ENCODE measurements at regions not wholly inside any gene's neighbourhood (a gene's known extent, or its start where the extent isn't known, plus 50 kb on each side); places are given as distances from the start of the nearest gene placed in this dataset.

DNA sequence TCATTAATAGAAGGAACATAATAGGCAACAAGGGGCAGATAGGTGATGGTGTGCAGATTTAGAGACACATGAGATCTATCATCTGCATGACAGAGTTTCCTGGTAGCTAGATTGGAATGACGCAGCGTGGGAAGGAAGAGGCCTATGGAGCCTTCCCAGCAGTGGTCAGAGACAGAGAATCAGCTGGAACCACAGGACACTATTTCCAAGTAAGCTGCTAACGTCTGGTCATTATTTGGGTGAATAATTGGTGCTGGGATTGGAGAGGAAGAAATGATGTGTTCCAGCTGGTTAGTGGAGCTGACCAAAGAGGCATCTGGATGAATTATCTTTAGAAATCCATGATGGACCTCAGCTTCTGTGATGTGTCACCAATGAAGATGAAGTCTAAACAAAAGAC, 91.2 kb upstream of the PRR16 start (continued):
- TF ChIP-seq, protein P1, sequence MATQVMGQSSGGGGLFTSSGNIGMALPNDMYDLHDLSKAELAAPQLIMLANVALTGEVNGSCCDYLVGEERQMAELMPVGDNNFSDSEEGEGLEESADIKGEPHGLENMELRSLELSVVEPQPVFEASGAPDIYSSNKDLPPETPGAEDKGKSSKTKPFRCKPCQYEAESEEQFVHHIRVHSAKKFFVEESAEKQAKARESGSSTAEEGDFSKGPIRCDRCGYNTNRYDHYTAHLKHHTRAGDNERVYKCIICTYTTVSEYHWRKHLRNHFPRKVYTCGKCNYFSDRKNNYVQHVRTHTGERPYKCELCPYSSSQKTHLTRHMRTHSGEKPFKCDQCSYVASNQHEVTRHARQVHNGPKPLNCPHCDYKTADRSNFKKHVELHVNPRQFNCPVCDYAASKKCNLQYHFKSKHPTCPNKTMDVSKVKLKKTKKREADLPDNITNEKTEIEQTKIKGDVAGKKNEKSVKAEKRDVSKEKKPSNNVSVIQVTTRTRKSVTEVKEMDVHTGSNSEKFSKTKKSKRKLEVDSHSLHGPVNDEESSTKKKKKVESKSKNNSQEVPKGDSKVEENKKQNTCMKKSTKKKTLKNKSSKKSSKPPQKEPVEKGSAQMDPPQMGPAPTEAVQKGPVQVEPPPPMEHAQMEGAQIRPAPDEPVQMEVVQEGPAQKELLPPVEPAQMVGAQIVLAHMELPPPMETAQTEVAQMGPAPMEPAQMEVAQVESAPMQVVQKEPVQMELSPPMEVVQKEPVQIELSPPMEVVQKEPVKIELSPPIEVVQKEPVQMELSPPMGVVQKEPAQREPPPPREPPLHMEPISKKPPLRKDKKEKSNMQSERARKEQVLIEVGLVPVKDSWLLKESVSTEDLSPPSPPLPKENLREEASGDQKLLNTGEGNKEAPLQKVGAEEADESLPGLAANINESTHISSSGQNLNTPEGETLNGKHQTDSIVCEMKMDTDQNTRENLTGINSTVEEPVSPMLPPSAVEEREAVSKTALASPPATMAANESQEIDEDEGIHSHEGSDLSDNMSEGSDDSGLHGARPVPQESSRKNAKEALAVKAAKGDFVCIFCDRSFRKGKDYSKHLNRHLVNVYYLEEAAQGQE (IDR thresholded peaks at IDR 0.05; ENCODE audit: low read depth, low read length) = no peak
- no peak for TF ChIP-seq EZH2phosphoT487 (IDR thresholded peaks at IDR 0.05; ENCODE audit: borderline replicate concordance, low read depth)
- TF ChIP-seq MXI1 (IDR thresholded peaks at IDR 0.05; ENCODE audit: low read depth, low read length) = no peak
- no peak for TF ChIP-seq FOXM1 (IDR thresholded peaks at IDR 0.05; ENCODE audit: low read depth)
- TF ChIP-seq TEAD4 (IDR thresholded peaks at IDR 0.05; ENCODE audit: borderline replicate concordance, insufficient read depth) = no peak
- no peak for TF ChIP-seq TCF12 (IDR thresholded peaks at IDR 0.05)
- TF ChIP-seq TAF1 (IDR thresholded peaks at IDR 0.05; ENCODE audit: borderline replicate concordance, low read depth, low read length) = no peak
- TF ChIP-seq SIN3A (IDR thresholded peaks at IDR 0.05; ENCODE audit: borderline replicate concordance, low read depth, low read length) = no peak

DNA sequence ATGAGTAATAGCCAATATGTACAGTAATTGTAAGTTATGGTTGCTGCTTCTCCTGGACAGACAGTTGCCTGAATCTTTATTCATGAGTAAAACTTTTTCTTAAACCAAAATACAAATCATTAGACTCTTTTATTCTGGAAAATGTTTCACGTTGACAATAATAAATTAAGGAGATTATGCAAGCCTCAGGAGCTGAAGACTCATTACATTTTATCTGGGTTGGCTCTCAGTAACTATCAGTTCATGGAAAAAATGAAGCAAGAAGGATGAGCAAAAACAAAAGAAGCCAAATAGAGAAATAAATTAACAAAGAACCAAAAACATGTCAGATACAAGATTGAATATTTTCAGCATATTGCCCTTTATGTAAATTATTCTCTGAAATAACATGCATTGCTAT, 88.9 kb upstream of the PRR16 start:
- Histone ChIP-seq H3K4me2 (no peak overlapping the region), H3K9ac (no peak overlapping the region), H3K27ac (ENCODE audit: low read depth in 2 of 2, low read length in 1 of 2) (no peak overlapping the region; a peak in 1 of 4 replicates), H2AFZ (ENCODE audit: low read depth) (no peak overlapping the region; the same call in 1 of the 2 replicates), H3K9me3 (no peaks in the 10 kb centered on the region), H3K9me2 (0 out of 2 replicates have a peak, but pooled peaks cover 3% of the 10 kb centered on the region), H3K4me3 (ENCODE audit: low read depth in 2 of 2, low read length in 1 of 2) (no peak overlapping the region), H3F3A (replicated peaks; ENCODE audit: insufficient read depth) (peaks cover 4% of the 10 kb centered on the region), H4K20me1 (ENCODE audit: insufficient read depth) (no peaks in the 10 kb centered on the region), H3K79me2 (ENCODE audit: insufficient read depth) (no peaks in the 10 kb centered on the region), H3K27me3 (ENCODE audit: insufficient read depth) (no peaks in the 10 kb centered on the region), H3K36me3 (replicated peaks in 1 of 2; ENCODE audit: control insufficient read depth in 1 of 2, insufficient read depth in 2 of 2, low read length in 1 of 2) (no peaks in the 10 kb centered on the region), H3K4me1 (ENCODE audit: control insufficient read depth in 1 of 2, insufficient read depth in 2 of 2, low read depth in 1 of 2, low read length in 1 of 2) (no peaks in the 10 kb centered on the region; a peak in 1 of 4 replicates)
- WGBS (ENCODE audit: low lambda C conversion rate) = 19% methylated on average over 1 of the region's 1 CpG
- no peak for DNase-seq
- CTCF ChIA-PET = no interaction called here
- POLR2A ChIA-PET = no interaction called here
- TF ChIP-seq CHD2 (IDR thresholded peaks at IDR 0.05; ENCODE audit: low read length, partially characterized antibody) (no peak), MAX (IDR thresholded peaks at IDR 0.05; ENCODE audit: low read depth) (no peak), ZBTB33 (IDR thresholded peaks at IDR 0.05; ENCODE audit: borderline replicate concordance, low read depth) (no peak), FOSL2 (IDR thresholded peaks at IDR 0.05; ENCODE audit: borderline replicate concordance, low read depth) (no peak), RAD21 (IDR thresholded peaks at IDR 0.05; ENCODE audit: low read length) (no peak), USF1 (IDR thresholded peaks at IDR 0.05; ENCODE audit: borderline replicate concordance, low read depth) (no peak), TEAD4 (IDR thresholded peaks at IDR 0.05; ENCODE audit: borderline replicate concordance, insufficient read depth) (no peak), JUND (IDR thresholded peaks at IDR 0.05) (no peak), TCF12 (IDR thresholded peaks at IDR 0.05) (no peak), NRF1 (IDR thresholded peaks at IDR 0.05; ENCODE audit: low read depth, low read length) (no peak), EZH2phosphoT487 (IDR thresholded peaks at IDR 0.05; ENCODE audit: borderline replicate concordance, low read depth) (no peak), SMC3 (IDR thresholded peaks at IDR 0.05; ENCODE audit: low read depth, low read length) (no peak), GABPA (IDR thresholded peaks at IDR 0.05; ENCODE audit: low read depth) (no peak), RFX5 (IDR thresholded peaks at IDR 0.05; ENCODE audit: low read length) (no peak), SIN3A (IDR thresholded peaks at IDR 0.05; ENCODE audit: borderline replicate concordance, low read depth, low read length) (no peak)
- TF ChIP-seq, protein P1 (IDR thresholded peaks at IDR 0.05; ENCODE audit: low read depth, low read length) = no peak
